Astrocyte (in vitro differentiated cells and primary cell): ENCODE measurements at regions not wholly inside any gene's neighbourhood (a gene's known extent, or its start where the extent isn't known, plus 50 kb on each side); places are given as distances from the start of the nearest gene placed in this dataset.

ENCODE experiments used
- DNase-seq: peaks from one replicate; pipeline ENCODE4 v3.0.0-alpha.2; 2010; ENCODE audit warnings: low read depth
- FAIRE-seq: peaks from 2 replicates; lab custom pipeline; 2011; peaks lifted over from hg19 to GRCh38; lab: Jason Lieb, UNC
- H2AFZ ChIP-seq: 2 replicates; pipeline ENCODE4 v1.6.0; 2012; ENCODE audit warnings: low read depth, low read length, inconsistent platforms
- H3K27ac ChIP-seq: 2 replicates; pipeline ENCODE4 v1.5.1; 2011; ENCODE audit warnings: low read depth, low read length, inconsistent platforms
- H3K27me3 ChIP-seq: 2 replicates; pipeline ENCODE4 v1.6.0; 2011; ENCODE audit warnings: low read length, inconsistent platforms; ENCODE audit not compliant: insufficient read depth
- H3K36me3 ChIP-seq: 2 replicates; pipeline ENCODE4 v1.5.1; 2011; ENCODE audit warnings: low read length, inconsistent platforms; ENCODE audit not compliant: insufficient read depth
- H3K4me1 ChIP-seq: 2 replicates; pipeline ENCODE4 v1.5.1; 2011; ENCODE audit warnings: low read length, inconsistent platforms; ENCODE audit not compliant: insufficient read depth
- H3K4me2 ChIP-seq: 2 replicates; pipeline ENCODE4 v1.6.0; 2012; ENCODE audit warnings: low read length, inconsistent platforms
- H3K4me3 ChIP-seq: 2 replicates; pipeline ENCODE4 v1.5.1; 2011; ENCODE audit warnings: low read depth, mild to moderate bottlenecking, low read length, inconsistent platforms; ENCODE audit not compliant: insufficient read depth
- H3K79me2 ChIP-seq: 2 replicates; pipeline ENCODE4 v1.6.0; 2012; ENCODE audit warnings: mild to moderate bottlenecking, low read length, inconsistent platforms; ENCODE audit not compliant: insufficient read depth
- H3K9ac ChIP-seq: 2 replicates; pipeline ENCODE4 v1.6.0; 2012; ENCODE audit warnings: mild to moderate bottlenecking, low read length, inconsistent platforms
- H3K9me3 ChIP-seq: 2 replicates; pipeline ENCODE4 v1.5.1; 2012; ENCODE audit warnings: low read depth, mild to moderate bottlenecking, low read length, inconsistent platforms; ENCODE audit not compliant: insufficient read depth
- H4K20me1 ChIP-seq: 2 replicates; pipeline ENCODE4 v1.6.0; 2012; ENCODE audit warnings: low read length, inconsistent platforms; ENCODE audit not compliant: insufficient read depth
- H3K27ac Mint-ChIP-seq: one replicate; pipeline ENCODE4 v1.8.0; 2021; ENCODE audit warnings: mild to moderate bottlenecking, mixed read lengths; ENCODE audit not compliant: unreplicated experiment
- H3K27me3 Mint-ChIP-seq: one replicate; pipeline ENCODE4 v1.8.0; 2021; ENCODE audit warnings: low read depth, mixed read lengths; ENCODE audit not compliant: unreplicated experiment
- H3K36me3 Mint-ChIP-seq: one replicate; pipeline ENCODE4 v1.8.0; 2021; ENCODE audit warnings: low read depth, mixed read lengths; ENCODE audit not compliant: unreplicated experiment
- H3K4me1 Mint-ChIP-seq: one replicate; pipeline ENCODE4 v1.8.0; 2021; ENCODE audit warnings: low read depth, mixed read lengths; ENCODE audit not compliant: unreplicated experiment
- H3K4me3 Mint-ChIP-seq: one replicate; pipeline ENCODE4 v1.8.0; 2021; ENCODE audit warnings: mild to moderate bottlenecking, moderate library complexity, mixed read lengths; ENCODE audit not compliant: unreplicated experiment
- H3K9me3 Mint-ChIP-seq: one replicate; pipeline ENCODE4 v1.8.0; 2021; ENCODE audit warnings: mild to moderate bottlenecking, mixed read lengths; ENCODE audit not compliant: unreplicated experiment
- CTCF ChIP-seq: IDR thresholded peaks from 2 replicates; pipeline ENCODE4 v1.5.1; 2011; ENCODE audit warnings: low read depth, mild to moderate bottlenecking, inconsistent platforms, low read length, moderate library complexity; ENCODE audit not compliant: insufficient read depth
- EZH2 ChIP-seq: IDR thresholded peaks from 2 replicates; pipeline ENCODE4 v1.6.1; 2012; ENCODE audit warnings: mild to moderate bottlenecking, low read length, inconsistent platforms; ENCODE audit not compliant: insufficient read depth

GRCh38 chr2:37544591-37545031 is 126.8 kb downstream of the CDC42EP3 start:
- Mint-ChIP-seq H3K4me1 (no peaks in the 10 kb centered on the region), H3K9me3 (no peaks in the 10 kb centered on the region), H3K27ac (no peak overlapping the region), H3K36me3 (no peaks in the 10 kb centered on the region), H3K27me3 (no peaks in the 10 kb centered on the region), H3K4me3 (no peak overlapping the region)
- no peaks in the 10 kb centered on the region for H3K9me3 ChIP-seq
- no peaks in the 10 kb centered on the region for H4K20me1 ChIP-seq
- peak; percentile 45 for DNase-seq
- H3K36me3 ChIP-seq, result no peaks in the 10 kb centered on the region
- H3K9ac ChIP-seq, result no peak overlapping the region
- TF ChIP-seq CTCF, result no peak
- TF ChIP-seq EZH2, result no peak
- H3K4me3 ChIP-seq, result no peak overlapping the region
- H3K4me2 ChIP-seq, result no peak overlapping the region
- no peaks in the 10 kb centered on the region for H3K27me3 ChIP-seq
- no peak overlapping the region for H2AFZ ChIP-seq
- H3K4me1 ChIP-seq, result no peaks in the 10 kb centered on the region
- H3K27ac ChIP-seq, result no peak overlapping the region
- H3K79me2 ChIP-seq, result no peaks in the 10 kb centered on the region
- no peak for FAIRE-seq

- no peaks in the 10 kb centered on the region for H3K9me3 Mint-ChIP-seq
- FAIRE-seq, result no peak
- H3K4me1 ChIP-seq, result no peaks in the 10 kb centered on the region
- H3K27ac ChIP-seq, result no peak overlapping the region
- H2AFZ ChIP-seq, result no peak overlapping the region
- TF ChIP-seq EZH2 (no peak), CTCF (no peak)
- no peak overlapping the region for H3K4me3 ChIP-seq
- H3K27ac Mint-ChIP-seq, result no peak overlapping the region
- H4K20me1 ChIP-seq, result no peaks in the 10 kb centered on the region
- peaks cover 2% of the 10 kb centered on the region for H3K4me1 Mint-ChIP-seq
- no peak overlapping the region for H3K4me3 Mint-ChIP-seq
- H3K27me3 ChIP-seq, result no peaks in the 10 kb centered on the region
- no peak overlapping the region for H3K9ac ChIP-seq
- no peak for DNase-seq
- H3K9me3 ChIP-seq, result no peaks in the 10 kb centered on the region
- H3K36me3 Mint-ChIP-seq, result no peaks in the 10 kb centered on the region
- no peak overlapping the region for H3K4me2 ChIP-seq
- no peaks in the 10 kb centered on the region for H3K79me2 ChIP-seq
- no peaks in the 10 kb centered on the region for H3K36me3 ChIP-seq
- H3K27me3 Mint-ChIP-seq, result no peaks in the 10 kb centered on the region
Observed at GRCh38 chr2:37549598-37549997, 121.8 kb downstream of the CDC42EP3 start.

GRCh38 chr2:37550190-37550589 is 121.3 kb downstream of the CDC42EP3 start:
- Mint-ChIP-seq H3K4me3 (no peak overlapping the region), H3K4me1 (peaks cover 2% of the 10 kb centered on the region), H3K27ac (no peak overlapping the region), H3K9me3 (no peaks in the 10 kb centered on the region), H3K36me3 (no peaks in the 10 kb centered on the region), H3K27me3 (no peaks in the 10 kb centered on the region)
- FAIRE-seq, result no peak
- Histone ChIP-seq H3K79me2 (no peaks in the 10 kb centered on the region), H3K27me3 (no peaks in the 10 kb centered on the region), H3K4me3 (no peak overlapping the region), H3K36me3 (no peaks in the 10 kb centered on the region), H2AFZ (no peak overlapping the region), H4K20me1 (no peaks in the 10 kb centered on the region), H3K4me1 (no peaks in the 10 kb centered on the region), H3K9ac (no peak overlapping the region), H3K27ac (no peak overlapping the region), H3K4me2 (no peak overlapping the region), H3K9me3 (no peaks in the 10 kb centered on the region)
- TF ChIP-seq EZH2 (no peak), CTCF (no peak)
- no peak for DNase-seq
